Tibial nerve (tissue), 4 donors: ENCODE measurements at regions not wholly inside any gene's neighbourhood (a gene's known extent, or its start where the extent isn't known, plus 50 kb on each side); places are given as distances from the start of the nearest gene placed in this dataset.
"Not testable (repeated sequence)": the region's sequence is repeated elsewhere in the genome, so short reads cannot be mapped to it uniquely, and the experiment has no call there.

Experiments used
- DNase-seq, 2 donors: peaks; one replicate each; pipeline ENCODE4 v3.0.0-alpha.2; 2019; ENCODE audit warnings: low spot score in 2 of 2
- H3K27ac ChIP-seq, 4 donors: fragments of 200-600 bp; sonication (generic) in 3 of 4; one replicate each; pipeline ENCODE4 v1.5.1; 2017 to 2019; ENCODE audit warnings: mild to moderate bottlenecking in 1 of 4
- H3K27me3 ChIP-seq, 2 donors: fragments of 200-600 bp; sonication (generic) in 1 of 2; one replicate each; pipeline versions ENCODE4 v1.5.1 to v1.6.0; 2017 to 2019
- H3K36me3 ChIP-seq, 3 donors: fragments of 200-600 bp; sonication (generic); one replicate each; pipeline ENCODE4 v1.5.1; 2018 to 2019
- H3K4me1 ChIP-seq, 4 donors: fragments of 200-600 bp; sonication (generic) in 3 of 4; one replicate each; pipeline ENCODE4 v1.5.1; 2017 to 2019
- H3K4me3 ChIP-seq, 4 donors: fragments of 200-600 bp; sonication (generic) in 3 of 4; one replicate each; pipeline ENCODE4 v1.5.1; 2017 to 2019; ENCODE audit warnings: mild to moderate bottlenecking in 1 of 4, moderate library complexity in 1 of 4
- H3K9me3 ChIP-seq, 4 donors: fragments of 200-600 bp; sonication (generic) in 3 of 4; one replicate each; pipeline ENCODE4 v1.5.1; 2017 to 2019
- EP300 ChIP-seq, 2 donors: sonication (generic); formaldehyde crosslinking; IDR thresholded peaks; one replicate each; pipeline ENCODE4 v1.6.1; 2017; ENCODE audit warnings: antibody characterized with exemption in 2 of 2, mild to moderate bottlenecking in 1 of 2
- POLR2A ChIP-seq, 2 donors: fragments of 450-650 bp; IDR thresholded peaks; one replicate each; pipeline ENCODE4 v1.6.1; 2017; ENCODE audit warnings: antibody characterized with exemption in 2 of 2, mild to moderate bottlenecking in 2 of 2, moderate library complexity in 2 of 2
- WGBS, 2 donors: methylation state at CpG; one replicate each; pipeline ENCODE4 v1.1.5; 2018; 5-methylcytosine and 5-hydroxymethylcytosine counted together
- TF ChIP-seq, protein P1 (sequence below), 5 experiments: fragments of 200-600 bp in 3 of 5; fragments of 450-650 bp in 2 of 5; sonication (generic) in 3 of 5; IDR thresholded peaks; one replicate each; pipeline ENCODE4 v1.5.1; 2016 to 2019; ENCODE audit warnings: antibody characterized with exemption in 5 of 5, mild to moderate bottlenecking in 3 of 5, moderate library complexity in 2 of 5

DNA sequence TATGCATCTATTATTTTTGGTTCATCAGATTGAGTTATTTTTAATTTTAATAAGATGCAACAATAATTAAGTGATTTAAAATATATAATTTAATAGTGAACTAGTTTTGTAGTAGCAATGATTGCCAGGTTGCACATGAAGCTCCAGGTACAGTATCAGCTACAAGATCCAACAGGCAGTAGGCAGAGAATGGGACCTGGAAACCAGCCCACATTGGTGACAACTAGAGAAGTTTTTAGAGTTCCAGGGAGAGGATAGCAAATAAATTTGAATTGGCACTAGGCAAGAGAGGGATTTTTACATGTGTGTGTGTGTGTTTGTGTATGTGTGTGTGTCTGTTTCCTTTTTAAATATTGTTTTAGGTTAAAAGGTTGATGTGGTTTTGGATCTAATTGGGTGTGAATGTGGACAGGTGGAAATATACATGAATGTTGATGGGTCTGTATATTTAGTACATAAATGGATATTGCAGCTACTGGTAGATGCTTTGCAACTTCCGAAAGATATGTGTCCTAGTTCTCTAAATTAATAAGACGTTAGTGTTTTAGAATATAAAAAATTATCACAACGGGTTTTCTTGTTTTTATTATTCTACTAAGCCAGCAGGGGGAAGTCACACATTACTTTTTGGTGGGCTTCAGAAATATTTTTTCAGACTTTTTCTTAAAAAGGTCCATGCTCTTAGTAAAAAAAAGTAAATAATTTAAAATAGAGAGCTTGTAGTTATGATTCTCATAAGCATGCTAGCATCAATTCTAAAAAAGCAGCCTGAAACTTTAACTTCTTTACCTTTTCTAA is 110.1 kb upstream of the GBE1 start:
- H3K36me3 ChIP-seq, result no peaks in the 10 kb centered on the region
- no peaks in the 10 kb centered on the region for H3K27me3 ChIP-seq
- peaks cover 0 to 4% (median 0%) of the 10 kb centered on the region in 4 donors for H3K9me3 ChIP-seq
- H3K4me3 ChIP-seq, result no peak overlapping the region
- TF ChIP-seq, protein P1, sequence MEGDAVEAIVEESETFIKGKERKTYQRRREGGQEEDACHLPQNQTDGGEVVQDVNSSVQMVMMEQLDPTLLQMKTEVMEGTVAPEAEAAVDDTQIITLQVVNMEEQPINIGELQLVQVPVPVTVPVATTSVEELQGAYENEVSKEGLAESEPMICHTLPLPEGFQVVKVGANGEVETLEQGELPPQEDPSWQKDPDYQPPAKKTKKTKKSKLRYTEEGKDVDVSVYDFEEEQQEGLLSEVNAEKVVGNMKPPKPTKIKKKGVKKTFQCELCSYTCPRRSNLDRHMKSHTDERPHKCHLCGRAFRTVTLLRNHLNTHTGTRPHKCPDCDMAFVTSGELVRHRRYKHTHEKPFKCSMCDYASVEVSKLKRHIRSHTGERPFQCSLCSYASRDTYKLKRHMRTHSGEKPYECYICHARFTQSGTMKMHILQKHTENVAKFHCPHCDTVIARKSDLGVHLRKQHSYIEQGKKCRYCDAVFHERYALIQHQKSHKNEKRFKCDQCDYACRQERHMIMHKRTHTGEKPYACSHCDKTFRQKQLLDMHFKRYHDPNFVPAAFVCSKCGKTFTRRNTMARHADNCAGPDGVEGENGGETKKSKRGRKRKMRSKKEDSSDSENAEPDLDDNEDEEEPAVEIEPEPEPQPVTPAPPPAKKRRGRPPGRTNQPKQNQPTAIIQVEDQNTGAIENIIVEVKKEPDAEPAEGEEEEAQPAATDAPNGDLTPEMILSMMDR (IDR thresholded peaks at IDR 0.05), result no peak
- TF ChIP-seq POLR2A (IDR thresholded peaks at IDR 0.05), result no peak
- no peak for TF ChIP-seq EP300 (IDR thresholded peaks at IDR 0.05)
- 34 to 39% methylated on average over 3 of the region's 3 CpGs for WGBS, 2 donors
- H3K4me1 ChIP-seq, result no peaks in the 10 kb centered on the region
- DNase-seq, result no peak
- H3K27ac ChIP-seq, result no peak overlapping the region

DNA sequence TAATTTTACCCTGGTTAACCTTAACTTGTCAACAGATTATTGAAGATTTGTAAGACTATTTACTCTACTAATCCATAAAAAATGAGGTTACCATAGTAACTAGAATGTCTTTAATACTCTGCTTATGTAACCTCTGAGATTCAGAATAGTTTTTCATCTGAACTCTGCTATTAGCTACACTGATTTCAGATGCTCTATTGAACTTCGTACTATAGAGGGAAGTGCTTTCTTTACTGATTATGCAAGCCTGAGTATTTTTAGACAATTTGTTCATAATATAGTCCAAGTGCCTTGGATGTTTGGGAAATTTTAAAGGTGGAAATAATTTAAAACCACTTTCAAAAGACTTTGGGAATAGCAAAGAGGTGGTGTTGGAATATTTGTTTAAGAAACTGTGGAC is 107.9 kb upstream of the GBE1 start:
- H3K4me3 ChIP-seq, result no peak overlapping the region
- H3K36me3 ChIP-seq, result no peaks in the 10 kb centered on the region
- no peak for DNase-seq
- H3K27me3 ChIP-seq, result no peaks in the 10 kb centered on the region
- no peak overlapping the region for H3K27ac ChIP-seq
- TF ChIP-seq, protein P1 (IDR thresholded peaks at IDR 0.05), result no peak
- no peak for TF ChIP-seq POLR2A (IDR thresholded peaks at IDR 0.05)
- no peak for TF ChIP-seq EP300 (IDR thresholded peaks at IDR 0.05)
- WGBS, 2 donors, result 20 to 23% methylated on average over 1 of the region's 1 CpG
- H3K4me1 ChIP-seq, result no peaks in the 10 kb centered on the region
- H3K9me3 ChIP-seq, result no peaks in the 10 kb centered on the region

DNA sequence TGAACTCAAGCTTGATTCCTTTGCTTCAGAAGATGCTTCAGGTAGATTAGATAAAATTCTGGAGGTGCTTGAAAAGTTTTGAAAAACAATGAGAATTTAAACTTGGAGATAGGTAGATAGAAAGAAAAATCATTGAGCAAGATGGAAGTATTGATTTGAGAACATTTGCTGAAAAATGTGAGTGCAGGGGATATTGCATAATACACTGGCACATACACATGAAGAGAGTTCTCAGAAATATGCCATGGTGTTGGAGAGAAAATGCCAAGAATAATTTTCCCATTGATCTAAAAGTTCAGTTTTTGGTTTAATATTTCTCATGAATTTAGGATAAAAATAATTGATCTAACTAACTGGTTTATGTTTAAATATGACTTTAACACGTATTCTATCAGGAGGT is 107.2 kb upstream of the GBE1 start:
- no peaks in the 10 kb centered on the region for H3K27me3 ChIP-seq
- H3K36me3 ChIP-seq, result no peaks in the 10 kb centered on the region
- no peak overlapping the region for H3K4me3 ChIP-seq
- H3K27ac ChIP-seq, result no peak overlapping the region
- no peaks in the 10 kb centered on the region for H3K4me1 ChIP-seq
- DNase-seq, result no peak
- TF ChIP-seq, protein P1 (IDR thresholded peaks at IDR 0.05), result no peak
- TF ChIP-seq POLR2A (IDR thresholded peaks at IDR 0.05) (no peak), EP300 (IDR thresholded peaks at IDR 0.05) (no peak)
- H3K9me3 ChIP-seq, result no peaks in the 10 kb centered on the region
- WGBS, 2 donors, result 75 to 84% methylated on average over 1 of the region's 1 CpG

DNA sequence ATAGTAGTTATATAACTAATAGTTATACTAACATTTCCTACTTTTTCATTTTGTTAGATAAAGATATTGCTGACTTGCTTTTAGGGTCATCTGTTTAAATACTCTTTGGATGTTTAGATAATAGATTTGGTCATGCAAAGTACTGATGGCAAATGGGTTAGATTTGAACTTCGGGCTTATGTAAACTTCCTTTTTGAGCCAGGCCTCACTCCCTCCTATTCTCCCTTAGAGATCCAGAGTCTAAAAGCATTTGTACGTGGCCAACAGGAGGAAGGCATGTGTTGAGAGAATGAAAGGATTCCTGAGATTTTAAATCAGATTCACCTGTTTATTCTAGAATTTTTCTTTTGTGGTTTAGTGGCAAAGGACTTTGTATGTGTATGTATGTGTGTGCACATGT is 106.4 kb upstream of the GBE1 start:
- no peaks in the 10 kb centered on the region for H3K36me3 ChIP-seq
- H3K9me3 ChIP-seq, result no peaks in the 10 kb centered on the region
- H3K4me3 ChIP-seq, result no peak overlapping the region
- H3K27ac ChIP-seq, result no peak overlapping the region
- WGBS, 2 donors, result 66% methylated on average over 2 of the region's 2 CpGs
- no peaks in the 10 kb centered on the region for H3K4me1 ChIP-seq
- DNase-seq, result no peak
- no peak for TF ChIP-seq POLR2A (IDR thresholded peaks at IDR 0.05)
- TF ChIP-seq EP300 (IDR thresholded peaks at IDR 0.05), result no peak
- TF ChIP-seq, protein P1 (IDR thresholded peaks at IDR 0.05), result no peak
- no peaks in the 10 kb centered on the region for H3K27me3 ChIP-seq

DNA sequence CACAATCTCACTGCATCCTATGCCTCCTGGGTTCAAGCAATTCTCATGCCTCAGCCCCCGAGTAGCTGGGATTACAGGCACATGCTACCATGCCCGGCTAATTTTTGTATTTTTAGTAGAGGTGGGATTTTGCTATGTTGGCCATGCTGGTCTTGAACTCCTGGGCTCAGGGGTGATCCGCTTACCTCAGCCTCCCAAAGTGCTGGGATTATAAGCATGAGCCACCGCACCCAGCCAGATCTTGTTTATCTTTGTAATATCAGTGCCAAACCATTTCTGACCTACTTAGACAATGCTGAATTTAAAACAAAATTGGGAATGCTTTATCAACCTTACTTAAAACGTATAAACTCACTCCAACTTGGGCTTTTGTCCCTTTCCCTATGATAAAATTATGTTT is 103.7 kb upstream of the GBE1 start:
- not testable (repeated sequence) for H3K36me3 ChIP-seq, H3K9me3 ChIP-seq, H3K27ac ChIP-seq, H3K4me1 ChIP-seq, DNase-seq, H3K27me3 ChIP-seq, H3K4me3 ChIP-seq
- WGBS, 2 donors, result 77 to 86% methylated on average over 4 to 5 of the region's 5 CpGs
